Type B pancreatic cell (in vitro differentiated cells): ENCODE measurements at regions not wholly inside any gene's neighbourhood (a gene's known extent, or its start where the extent isn't known, plus 50 kb on each side); places are given as distances from the start of the nearest gene placed in this dataset.

Source experiments
- DNase-seq: peaks from one replicate; pipeline ENCODE4 v3.0.0; 2021; ENCODE audit warnings: mixed read lengths; ENCODE audit not compliant: unreplicated experiment; ENCODE audit errors: extremely low spot score
- H3K27ac Mint-ChIP-seq: 2 replicates; pipeline ENCODE4 v1.8.0; 2021; ENCODE audit warnings: mild to moderate bottlenecking, mixed read lengths
- H3K27me3 Mint-ChIP-seq: 2 replicates; pipeline ENCODE4 v1.8.0; 2021; ENCODE audit warnings: mixed read lengths
- H3K36me3 Mint-ChIP-seq: 2 replicates; pipeline ENCODE4 v1.8.0; 2021; ENCODE audit warnings: mixed read lengths
- H3K4me1 Mint-ChIP-seq: one replicate; pipeline ENCODE4 v1.8.0; 2021; ENCODE audit warnings: mixed read lengths; ENCODE audit not compliant: unreplicated experiment
- H3K4me3 Mint-ChIP-seq: 2 replicates; pipeline ENCODE4 v1.8.0; 2021; ENCODE audit warnings: mild to moderate bottlenecking, mixed read lengths
- H3K9me3 Mint-ChIP-seq: 2 replicates; pipeline ENCODE4 v1.8.0; 2021; ENCODE audit warnings: mixed read lengths
- CTCF ChIP-seq: fragments of 200-600 bp; sonication (generic); conservative IDR thresholded peaks from 2 replicates; pipeline ENCODE4 v1.5.0; 2021; ENCODE audit warnings: antibody characterized with exemption, mild to moderate bottlenecking

GRCh38 chr18:22043837-22044236 is 125.6 kb upstream of the GATA6 start:
- DNase-seq, result no peak
- peak overlapping the region; percentile 87 for H3K27ac Mint-ChIP-seq

GRCh38 chr18:22044474-22045220 is 124.7 kb upstream of the GATA6 start:
- H3K9me3 Mint-ChIP-seq, result no peaks in the 10 kb centered on the region
- no peak for TF ChIP-seq CTCF
- H3K27me3 Mint-ChIP-seq, result peaks cover 8% of the 10 kb centered on the region
- H3K4me3 Mint-ChIP-seq, result peak overlapping the region; percentile 52
- H3K4me1 Mint-ChIP-seq, result peaks cover 11% of the 10 kb centered on the region
- H3K27ac Mint-ChIP-seq, result peak overlapping the region; percentile 87
- no peaks in the 10 kb centered on the region for H3K36me3 Mint-ChIP-seq
- no peak for DNase-seq

More at GRCh38 chr18:22043837-22044236, 125.6 kb upstream of the GATA6 start:
- Mint-ChIP-seq H3K4me1 (peaks cover 11% of the 10 kb centered on the region), H3K4me3 (peak overlapping the region; percentile 52), H3K9me3 (no peaks in the 10 kb centered on the region), H3K27me3 (peaks cover 8% of the 10 kb centered on the region), H3K36me3 (no peaks in the 10 kb centered on the region)
- no peak for TF ChIP-seq CTCF

- DNase-seq, result no peak
- peak overlapping the region; percentile 39 for H3K4me3 Mint-ChIP-seq
- TF ChIP-seq CTCF, result no peak
- peak overlapping the region; percentile 87 for H3K27ac Mint-ChIP-seq
- peaks cover 5% of the 10 kb centered on the region for H3K27me3 Mint-ChIP-seq
- peaks cover 11% of the 10 kb centered on the region for H3K4me1 Mint-ChIP-seq
- H3K36me3 Mint-ChIP-seq, result no peaks in the 10 kb centered on the region
- H3K9me3 Mint-ChIP-seq, result no peaks in the 10 kb centered on the region
Observed at GRCh38 chr18:22045221-22045918, 124.0 kb upstream of the GATA6 start.

- Mint-ChIP-seq H3K27me3 (peaks cover 4% of the 10 kb centered on the region), H3K9me3 (no peaks in the 10 kb centered on the region), H3K4me3 (no peak overlapping the region), H3K4me1 (peaks cover 18% of the 10 kb centered on the region), H3K36me3 (no peaks in the 10 kb centered on the region), H3K27ac (no peak overlapping the region)
- no peak for TF ChIP-seq CTCF
- no peak for DNase-seq
Observed at GRCh38 chr18:22046473-22046872, 122.9 kb upstream of the GATA6 start.

- H3K27ac Mint-ChIP-seq, result no peak overlapping the region
- H3K4me3 Mint-ChIP-seq, result no peak overlapping the region
- H3K4me1 Mint-ChIP-seq, result peaks cover 18% of the 10 kb centered on the region
- H3K36me3 Mint-ChIP-seq, result no peaks in the 10 kb centered on the region
- H3K27me3 Mint-ChIP-seq, result peaks cover 4% of the 10 kb centered on the region
- no peak for DNase-seq
- TF ChIP-seq CTCF, result no peak
- no peaks in the 10 kb centered on the region for H3K9me3 Mint-ChIP-seq
Observed at GRCh38 chr18:22047485-22047884, 121.9 kb upstream of the GATA6 start.
